Stomach (tissue), 4 donors: ENCODE measurements at regions not wholly inside any gene's neighbourhood (a gene's known extent, or its start where the extent isn't known, plus 50 kb on each side); places are given as distances from the start of the nearest gene placed in this dataset.

Experiments
- CTCF ChIP-seq, 7 experiments: fragments of 450-650 bp in 4 of 7; fragments of 200-600 bp in 3 of 7; sonication (generic) in 3 of 7; IDR thresholded peaks; one replicate each; pipeline ENCODE4 v1.5.1; 2016 to 2019; ENCODE audit warnings: antibody characterized with exemption in 7 of 7, control low read depth in 2 of 7, mild to moderate bottlenecking in 1 of 7
- POLR2A ChIP-seq, 4 donors: fragments of 450-650 bp; IDR thresholded peaks; one replicate each; pipeline ENCODE4 v1.6.1; 2016; ENCODE audit warnings: antibody characterized with exemption in 4 of 4, control low read depth in 2 of 4, mild to moderate bottlenecking in 1 of 4, moderate library complexity in 1 of 4

- TF ChIP-seq POLR2A (IDR thresholded peaks at IDR 0.05): no peak
- TF ChIP-seq CTCF (IDR thresholded peaks at IDR 0.05): no peak
Measured at GRCh38 chr13:97555034-97555433, 121.1 kb downstream of the RAP2A start.
